Kidney (tissue), 13 donors: ENCODE measurements at regions not wholly inside any gene's neighbourhood (a gene's known extent, or its start where the extent isn't known, plus 50 kb on each side); places are given as distances from the start of the nearest gene placed in this dataset.

ENCODE experiments used
- DNase-seq, 5 donors: peaks; one replicate each; pipeline ENCODE4 v3.0.0-alpha.2; 2013 to 2020
- FAIRE-seq: peaks from 2 replicates; lab custom pipeline; 2012; peaks lifted over from hg19 to GRCh38; lab: Jason Lieb, UNC
- H3K27ac ChIP-seq, 2 donors: one replicate each; pipeline ENCODE4 v1.7.0; 2013; ENCODE audit warnings: low read depth in 2 of 2, low read length in 2 of 2, inconsistent platforms in 1 of 2
- H3K27me3 ChIP-seq: one replicate; pipeline ENCODE4 v1.7.1; 2013; ENCODE audit warnings: low read length, inconsistent platforms; ENCODE audit not compliant: control insufficient read depth, insufficient read depth
- H3K36me3 ChIP-seq, 3 donors: one replicate each; pipeline versions ENCODE4 v1.7.0 to v1.7.1; 2013; ENCODE audit warnings: low read length in 3 of 3, control low read depth in 1 of 3, inconsistent platforms in 1 of 3; ENCODE audit not compliant: insufficient read depth in 3 of 3, control insufficient read depth in 2 of 3
- H3K4me1 ChIP-seq, 3 donors: one replicate each; pipeline versions ENCODE4 v1.7.0 to v1.7.1; 2013; ENCODE audit warnings: low read length in 3 of 3, inconsistent platforms in 1 of 3, low read depth in 1 of 3; ENCODE audit not compliant: control insufficient read depth in 2 of 3, insufficient read depth in 2 of 3
- H3K4me3 ChIP-seq, 3 donors: one replicate each; pipeline versions ENCODE4 v1.7.0 to v1.8.1; 2013; ENCODE audit warnings: low read length in 3 of 3, control low read depth in 1 of 3, inconsistent platforms in 1 of 3
- H3K9ac ChIP-seq, 3 donors: one replicate each; pipeline versions ENCODE4 v1.7.0 to v1.7.1; 2013; ENCODE audit warnings: low read length in 3 of 3, control low read depth in 1 of 3, inconsistent platforms in 1 of 3
- H3K9me3 ChIP-seq, 3 donors: one replicate each; pipeline versions ENCODE4 v1.7.0 to v1.7.1; 2013; ENCODE audit warnings: low read length in 3 of 3, control low read depth in 1 of 3, inconsistent platforms in 1 of 3; ENCODE audit not compliant: control insufficient read depth in 2 of 3, insufficient read depth in 1 of 3
- CTCF ChIP-seq: IDR thresholded peaks from 3 replicates; pipeline ENCODE4 v1.5.1; 2012; ENCODE audit warnings: mild to moderate bottlenecking, moderate library complexity, borderline replicate concordance; ENCODE audit not compliant: insufficient read depth; ENCODE audit errors: extremely low read depth
- intact Hi-C: fragments of 100-400 bp; cut with DNase I; formaldehyde crosslinking; loops from one replicate; pipeline ENCODE4 v1.11.1; 2022
- donor health status: control.
- donor health status: control.
- donor health status: control.
- donor health status: control.
- donor health status: control.
- donor health status: DM: yes; HTN: yes; CAD: no.
- donor health status: Normal renal cell carcinoma (clear cell type).

DNA sequence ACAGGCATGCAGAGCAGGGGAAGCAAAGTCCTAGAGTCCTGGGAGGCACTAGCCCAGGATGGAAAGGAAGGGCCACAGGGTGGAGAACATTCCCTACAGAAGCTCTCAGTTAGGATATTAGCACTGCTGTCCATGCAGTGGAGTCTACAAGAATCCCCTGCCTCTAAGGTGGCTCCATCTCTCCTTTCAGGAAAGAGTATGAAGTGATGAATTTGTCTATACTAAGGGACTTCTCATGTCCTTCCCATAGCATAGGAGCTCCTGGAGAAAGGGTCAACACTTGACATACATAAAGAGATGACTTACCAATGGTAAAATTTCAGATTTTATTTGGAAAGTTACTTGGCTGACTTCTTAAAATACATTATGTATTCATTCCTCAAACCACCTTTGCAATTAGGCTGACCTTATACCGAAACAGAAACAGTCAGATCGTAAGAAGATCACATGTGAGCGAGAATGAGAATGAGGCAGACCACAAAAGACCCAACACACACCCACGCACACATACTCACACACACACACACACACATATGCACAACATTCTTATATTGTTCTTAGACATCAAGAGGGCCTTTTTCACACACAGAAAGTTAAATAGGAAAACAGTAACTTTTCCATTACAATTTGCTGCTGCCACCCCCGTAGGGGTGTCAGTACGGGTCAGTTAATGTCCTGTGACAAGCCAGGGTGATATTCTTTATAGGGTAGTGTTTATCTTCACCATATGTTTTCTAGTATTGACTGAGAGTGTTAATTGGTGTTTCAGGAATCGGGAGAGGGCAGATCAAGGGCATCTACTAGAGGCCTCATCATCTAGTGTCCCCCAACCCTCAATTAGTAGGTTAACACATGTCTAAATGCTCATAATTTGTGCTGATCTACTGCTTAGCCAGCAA is 159.4 kb downstream of the FAXC start:
- no peak overlapping the region for H3K9ac ChIP-seq
- no peaks in the 10 kb centered on the region for H3K4me1 ChIP-seq
- TF ChIP-seq CTCF, result no peak
- H3K27ac ChIP-seq, result no peak overlapping the region
- no peaks in the 10 kb centered on the region for H3K36me3 ChIP-seq
- H3K9me3 ChIP-seq, result no peaks in the 10 kb centered on the region
- no peak overlapping the region for H3K4me3 ChIP-seq
- no peak for FAIRE-seq
- DNase-seq, result no peak
- intact Hi-C loops, result no loop called here
- no peaks in the 10 kb centered on the region for H3K27me3 ChIP-seq

GRCh38 chr6:99187429-99187828 is 162.0 kb downstream of the FAXC start:
- Histone ChIP-seq H3K9ac (no peak overlapping the region), H3K4me1 (no peaks in the 10 kb centered on the region), H3K36me3 (no peaks in the 10 kb centered on the region), H3K4me3 (no peak overlapping the region), H3K27me3 (no peaks in the 10 kb centered on the region), H3K9me3 (no peaks in the 10 kb centered on the region), H3K27ac (no peak overlapping the region)
- TF ChIP-seq CTCF, result no peak
- peak in 1 of 5 donors; percentile 1 for DNase-seq
- no peak for FAIRE-seq
- intact Hi-C loops, result no loop called here

DNA sequence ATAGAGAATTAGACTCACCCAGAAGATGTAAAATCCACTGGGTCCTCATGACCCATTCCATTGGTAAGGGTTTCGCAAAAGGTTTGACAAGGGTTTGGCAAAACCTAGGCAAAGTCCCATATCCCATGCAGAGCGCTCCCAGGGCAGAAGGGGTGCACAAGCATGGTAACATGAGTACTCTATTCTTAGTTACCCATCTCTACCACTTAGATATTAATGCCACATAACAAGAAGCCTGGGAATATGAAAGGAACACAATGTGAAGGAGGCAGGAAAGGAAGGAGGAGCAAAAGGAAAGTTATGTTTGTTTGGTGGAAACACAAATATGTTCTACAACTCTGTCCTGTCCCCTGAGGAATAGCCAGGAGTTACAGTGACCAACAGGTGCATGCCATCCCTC is 163.1 kb downstream of the FAXC start:
- H3K4me1 ChIP-seq, result no peaks in the 10 kb centered on the region
- no peak for DNase-seq
- H3K27me3 ChIP-seq, result no peaks in the 10 kb centered on the region
- H3K9ac ChIP-seq, result no peak overlapping the region
- no peak overlapping the region for H3K27ac ChIP-seq
- TF ChIP-seq CTCF, result no peak
- H3K9me3 ChIP-seq, result no peaks in the 10 kb centered on the region
- H3K36me3 ChIP-seq, result no peaks in the 10 kb centered on the region
- no peak overlapping the region for H3K4me3 ChIP-seq
- intact Hi-C loops, result no loop called here
- FAIRE-seq, result no peak
